Right lobe of liver (tissue), 4 donors: ENCODE measurements at regions not wholly inside any gene's neighbourhood (a gene's known extent, or its start where the extent isn't known, plus 50 kb on each side); places are given as distances from the start of the nearest gene placed in this dataset.

Experiments
- POLR2A ChIP-seq: fragments of 450-650 bp; IDR thresholded peaks from one replicate; pipeline ENCODE4 v1.6.1; 2017; ENCODE audit warnings: antibody characterized with exemption, mild to moderate bottlenecking
- TF ChIP-seq, protein P1 (sequence below), 4 donors: fragments of 200-600 bp in 3 of 4; fragments of 450-650 bp in 1 of 4; IDR thresholded peaks; one replicate each; pipeline versions ENCODE4 v1.5.1 to v1.8.0; 2016 to 2022; ENCODE audit warnings: antibody characterized with exemption in 4 of 4, mild to moderate bottlenecking in 2 of 4
- donor health status: DM: no; HTN: no; CAD: no.
- donor health status: DM: no; HTN: no; CAD: no.
- donor health status: DM: no; HTN: yes; CAD: no.

DNA sequence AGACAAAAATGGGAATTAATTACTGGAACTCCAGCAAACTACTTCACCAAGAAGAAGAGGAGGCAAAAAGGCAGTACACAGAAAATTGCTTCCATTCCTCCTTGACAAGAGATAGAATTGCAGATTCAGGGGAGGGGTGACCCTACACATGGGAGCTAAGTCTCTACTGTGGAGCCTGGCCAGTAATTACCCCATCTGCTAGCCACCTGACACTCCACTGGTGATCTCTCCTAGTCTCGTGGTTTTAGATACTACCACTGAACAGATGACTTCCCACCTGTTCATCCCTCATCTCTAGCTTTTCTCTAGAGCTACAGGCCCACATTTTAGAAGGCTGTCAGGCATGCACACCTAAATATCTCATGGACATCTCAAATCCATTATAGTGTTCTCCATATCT, 224.3 kb upstream of the NR2F2 start:
- no peak for TF ChIP-seq POLR2A
- TF ChIP-seq, protein P1, sequence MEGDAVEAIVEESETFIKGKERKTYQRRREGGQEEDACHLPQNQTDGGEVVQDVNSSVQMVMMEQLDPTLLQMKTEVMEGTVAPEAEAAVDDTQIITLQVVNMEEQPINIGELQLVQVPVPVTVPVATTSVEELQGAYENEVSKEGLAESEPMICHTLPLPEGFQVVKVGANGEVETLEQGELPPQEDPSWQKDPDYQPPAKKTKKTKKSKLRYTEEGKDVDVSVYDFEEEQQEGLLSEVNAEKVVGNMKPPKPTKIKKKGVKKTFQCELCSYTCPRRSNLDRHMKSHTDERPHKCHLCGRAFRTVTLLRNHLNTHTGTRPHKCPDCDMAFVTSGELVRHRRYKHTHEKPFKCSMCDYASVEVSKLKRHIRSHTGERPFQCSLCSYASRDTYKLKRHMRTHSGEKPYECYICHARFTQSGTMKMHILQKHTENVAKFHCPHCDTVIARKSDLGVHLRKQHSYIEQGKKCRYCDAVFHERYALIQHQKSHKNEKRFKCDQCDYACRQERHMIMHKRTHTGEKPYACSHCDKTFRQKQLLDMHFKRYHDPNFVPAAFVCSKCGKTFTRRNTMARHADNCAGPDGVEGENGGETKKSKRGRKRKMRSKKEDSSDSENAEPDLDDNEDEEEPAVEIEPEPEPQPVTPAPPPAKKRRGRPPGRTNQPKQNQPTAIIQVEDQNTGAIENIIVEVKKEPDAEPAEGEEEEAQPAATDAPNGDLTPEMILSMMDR (IDR thresholded peaks at IDR 0.05), result no peak
